Germinal center (tissue), 1 donor: ENCODE measurements at regions not wholly inside any gene's neighbourhood (a gene's known extent, or its start where the extent isn't known, plus 50 kb on each side); places are given as distances from the start of the nearest gene placed in this dataset.

ENCODE experiments used
- DNase-seq: peaks from one replicate; pipeline ENCODE4 v3.0.0; 2012; ENCODE audit warnings: mixed read lengths, low spot score

GRCh38 chr14:104277416-104278213 lies 139.2 kb downstream of the KIF26A start:
- no peak for DNase-seq

GRCh38 chr14:104278214-104278534 lies 139.8 kb downstream of the KIF26A start:
- DNase-seq: no peak

- no peak for DNase-seq
Measured at GRCh38 chr14:104280085-104280901, 141.9 kb downstream of the KIF26A start.

DNA sequence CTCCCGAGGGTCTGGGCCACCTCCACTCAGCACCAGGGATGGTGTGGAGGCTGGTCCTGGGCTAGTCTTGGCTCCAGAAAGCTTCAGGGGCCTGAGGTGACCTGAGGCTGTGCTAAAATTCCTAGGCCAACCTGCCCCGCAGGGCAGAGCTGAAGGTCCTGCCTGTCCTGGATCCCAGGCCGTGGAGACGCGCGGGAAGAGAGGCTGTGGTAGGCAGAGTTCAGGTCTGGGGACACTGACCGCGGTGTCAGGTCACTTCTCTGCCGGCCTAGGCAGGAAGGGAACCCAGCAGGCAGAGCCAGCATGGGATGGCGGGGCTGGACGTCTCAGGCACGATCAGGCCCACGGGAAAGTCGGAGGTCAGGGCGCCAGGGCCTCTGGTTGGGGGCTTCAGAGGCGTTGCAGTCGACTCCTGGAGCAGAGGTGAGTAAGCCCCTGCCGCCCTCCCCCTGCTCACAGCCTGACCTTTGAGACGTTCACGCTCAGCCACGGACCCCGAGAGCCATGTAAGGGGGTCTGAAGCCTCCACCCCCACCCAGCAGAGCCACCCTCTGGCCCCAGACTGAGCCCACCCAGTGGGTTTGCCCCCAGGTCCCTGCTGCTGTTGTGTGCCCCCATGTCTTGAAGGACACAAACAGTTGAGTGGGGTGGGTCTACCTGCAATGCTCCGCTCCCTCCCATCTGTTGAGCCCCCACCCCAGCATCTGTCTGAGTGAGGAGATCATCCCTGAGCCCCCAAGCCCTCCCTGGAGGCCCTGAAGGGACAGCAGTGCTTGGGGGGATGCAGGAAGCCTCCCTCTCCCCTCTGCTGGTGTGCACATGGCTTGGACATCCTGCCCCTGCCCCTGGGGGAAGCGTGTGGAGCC lies 142.7 kb downstream of the KIF26A start:
- no peak for DNase-seq

GRCh38 chr14:104281768-104282301 lies 143.4 kb downstream of the KIF26A start:
- DNase-seq: no peak

GRCh38 chr14:104282332-104283196 lies 144.2 kb downstream of the KIF26A start:
- no peak for DNase-seq

DNA sequence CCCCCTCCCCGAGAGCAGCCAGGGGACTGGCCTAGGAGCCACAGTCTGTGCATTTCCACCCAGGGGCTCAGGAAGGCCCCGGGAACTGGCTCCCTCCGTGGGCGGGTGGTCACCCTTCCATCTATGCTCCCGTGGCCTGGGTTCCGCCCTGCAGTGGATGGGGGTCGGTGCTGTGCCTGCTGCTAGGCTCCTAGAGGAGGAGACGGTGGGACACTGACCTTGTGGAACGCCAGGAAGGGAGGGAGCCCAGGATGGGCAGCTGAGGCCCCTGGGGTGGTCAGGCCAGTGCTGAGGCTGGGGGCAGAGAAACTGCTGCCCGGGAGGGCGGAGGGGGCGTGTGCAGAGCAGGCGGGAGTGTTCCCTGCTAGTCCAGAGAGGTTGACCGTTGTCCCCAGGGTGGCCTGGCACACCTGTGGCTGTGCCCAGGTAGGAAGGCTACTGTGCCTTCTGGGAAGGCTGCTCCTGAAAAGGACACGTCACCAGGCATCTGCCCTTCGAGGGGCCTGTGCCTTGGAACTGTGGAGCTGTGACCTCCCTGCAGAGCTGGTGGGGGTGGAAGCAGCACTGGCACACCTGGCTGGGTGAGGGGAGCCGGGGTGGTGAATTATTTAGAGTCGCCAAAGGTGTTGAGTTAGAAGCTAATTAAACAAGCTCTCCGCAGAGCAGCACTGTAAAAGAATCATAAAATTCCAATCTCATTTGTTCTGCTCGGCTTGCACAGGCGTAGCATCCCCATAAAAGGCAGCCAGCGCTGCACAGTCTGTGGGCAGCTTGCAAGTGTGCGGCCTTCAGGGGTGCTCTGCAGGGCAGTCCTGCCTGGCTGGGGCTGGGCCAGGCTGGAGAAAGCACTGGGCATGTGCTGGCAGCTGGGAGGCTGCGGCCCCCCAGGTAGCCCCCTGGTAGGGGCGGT lies 145.1 kb downstream of the KIF26A start:
- no peak for DNase-seq

DNA sequence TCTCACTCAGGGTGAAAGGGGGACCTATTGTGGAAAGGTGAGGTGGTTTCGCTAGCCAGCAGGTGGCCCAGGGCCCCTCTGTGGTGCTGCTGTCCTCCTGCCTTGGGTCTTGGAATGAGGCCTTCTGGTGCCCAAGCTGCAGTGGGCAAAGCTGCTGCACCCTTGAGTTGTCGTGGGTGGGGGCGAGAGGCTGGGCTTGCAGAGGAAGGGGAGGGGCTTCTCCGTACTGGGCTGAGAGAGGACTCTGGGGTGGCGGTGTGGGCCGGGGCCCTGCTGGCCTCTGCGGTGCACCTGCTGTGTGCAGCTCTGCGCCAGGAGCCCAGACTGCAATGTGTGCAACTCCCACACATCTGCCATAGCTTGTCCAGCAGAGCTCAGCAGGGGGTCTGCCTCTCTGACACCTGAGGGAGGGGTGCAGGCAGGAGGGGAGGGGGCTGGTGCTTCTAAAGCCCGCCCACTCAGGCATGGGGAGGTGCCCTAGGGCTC lies 145.8 kb downstream of the KIF26A start:
- no peak for DNase-seq

DNA sequence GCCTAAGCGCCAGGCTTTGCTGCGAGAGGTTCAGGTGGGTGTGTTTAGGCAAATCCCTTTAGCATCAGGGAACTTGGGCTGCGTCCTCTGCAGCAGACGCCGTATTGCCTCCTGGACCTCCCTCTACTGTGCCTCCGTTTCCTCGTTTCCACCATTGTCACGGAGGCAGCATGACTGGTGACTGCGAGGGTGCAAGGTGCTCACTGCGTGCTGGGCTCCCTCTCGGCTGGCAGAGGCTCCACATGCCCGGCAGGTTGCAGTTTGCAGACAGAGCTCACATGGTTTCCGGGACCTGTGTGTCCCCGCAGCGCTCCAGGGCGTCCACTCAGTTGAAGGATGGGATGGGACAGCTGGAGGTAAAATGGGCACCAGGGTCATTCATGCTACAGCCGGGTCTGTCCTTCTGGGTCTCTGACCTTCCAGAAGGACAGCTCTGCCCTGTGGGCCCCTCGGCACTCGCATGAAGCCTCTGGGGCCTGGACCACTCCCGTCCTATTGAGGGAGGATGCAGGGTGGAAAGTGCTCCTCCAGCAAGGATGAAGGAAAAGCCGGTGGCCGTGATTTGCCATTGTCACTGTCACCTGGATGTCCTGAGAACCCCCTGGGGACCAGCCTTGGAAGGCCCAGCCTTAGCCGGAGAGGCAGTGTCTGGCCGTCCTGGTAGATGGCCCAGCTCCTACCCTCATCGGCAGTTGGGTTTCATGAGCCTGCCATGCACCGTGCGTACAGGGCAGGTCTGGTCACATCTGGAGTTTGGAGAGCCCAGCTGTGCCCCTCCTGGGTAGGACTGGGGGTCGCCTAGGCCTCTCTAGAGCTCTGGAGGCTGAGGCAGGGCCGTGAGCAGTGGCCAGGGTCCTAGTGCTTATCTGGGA lies 146.5 kb downstream of the KIF26A start:
- DNase-seq: no peak

- DNase-seq: no peak
Measured at GRCh38 chr14:104285508-104285840, 147.1 kb downstream of the KIF26A start.

- no peak for DNase-seq
Measured at GRCh38 chr14:104286086-104286485, 147.7 kb downstream of the KIF26A start.

DNA sequence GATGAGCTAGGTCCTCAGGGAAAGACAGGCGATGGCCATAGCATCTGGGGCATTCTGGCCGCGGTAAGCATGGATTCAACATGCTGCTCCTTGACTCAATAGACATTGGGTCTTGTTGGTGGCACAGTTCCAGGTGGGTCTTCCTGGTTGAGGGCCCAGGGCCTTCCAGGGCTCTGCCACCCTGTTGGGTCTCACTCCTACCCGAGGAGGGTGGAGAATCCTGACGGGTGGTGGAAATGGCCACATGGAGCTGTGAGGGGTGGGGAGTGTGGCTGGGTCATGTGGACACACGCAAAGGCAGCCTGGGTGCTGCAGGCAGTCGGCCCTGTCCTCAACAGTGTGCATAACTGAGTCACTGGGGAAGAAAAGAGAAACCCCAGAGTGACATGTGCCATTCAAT lies 148.1 kb downstream of the KIF26A start:
- no peak for DNase-seq

DNA sequence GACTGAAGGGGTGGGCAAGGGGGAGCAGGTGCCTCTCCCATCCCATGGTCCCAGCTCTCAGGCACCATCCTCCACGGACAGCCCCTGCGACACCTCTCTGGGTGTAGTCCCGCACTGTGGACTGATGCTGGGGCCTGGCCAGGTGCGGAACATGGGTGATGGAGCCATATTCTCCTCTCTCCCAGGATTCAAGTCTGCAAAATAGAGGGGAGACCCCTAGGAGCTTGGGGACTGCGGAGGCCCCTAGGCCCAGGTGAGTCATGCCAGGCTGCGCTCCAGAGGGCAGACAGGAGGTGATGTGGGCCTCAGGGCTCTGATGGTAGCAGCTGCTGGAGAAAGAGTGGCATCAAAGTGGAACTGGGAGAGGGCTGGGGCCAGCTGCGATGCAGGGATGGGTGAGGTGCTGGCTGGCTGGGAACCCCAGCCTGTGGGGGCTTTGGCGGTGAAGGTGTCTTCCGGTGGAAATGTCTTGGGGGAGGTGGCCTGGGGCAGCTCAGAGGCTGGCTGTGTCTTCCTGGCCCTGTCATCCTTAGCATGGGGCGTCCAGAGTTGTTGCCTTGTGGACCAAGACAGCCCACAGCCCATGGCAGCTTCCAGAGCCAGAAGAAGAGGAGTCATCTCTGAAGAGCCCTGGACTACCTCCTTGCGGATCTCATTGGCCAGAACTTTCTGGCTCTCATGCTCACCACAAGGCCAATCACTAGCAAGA lies 149.1 kb downstream of the KIF26A start:
- DNase-seq: no peak

DNA sequence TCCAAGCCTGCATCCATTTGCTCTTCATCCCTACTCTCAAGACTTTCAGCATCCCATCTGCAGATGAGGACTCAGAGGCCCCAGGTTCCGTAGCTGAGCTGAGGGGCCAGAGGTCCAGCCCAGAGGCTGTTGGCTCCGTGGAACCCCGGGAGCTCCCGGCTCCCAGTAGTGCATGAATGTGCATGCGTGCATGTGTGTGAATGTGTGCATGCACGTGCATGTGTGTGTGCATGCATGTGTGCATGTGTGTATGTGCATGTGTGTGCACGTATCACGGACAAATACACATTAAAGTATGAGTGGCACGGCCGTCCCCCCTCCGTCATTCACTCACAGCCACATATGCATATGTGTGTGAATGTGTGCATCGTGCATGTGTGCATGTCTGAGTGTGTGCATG lies 149.9 kb downstream of the KIF26A start:
- DNase-seq: no peak

GRCh38 chr14:104289507-104289906 lies 151.1 kb downstream of the KIF26A start:
- no peak for DNase-seq

GRCh38 chr14:104290058-104290667 lies 151.8 kb downstream of the KIF26A start:
- DNase-seq: no peak

- no peak for DNase-seq
Measured at GRCh38 chr14:104290756-104291122, 152.4 kb downstream of the KIF26A start.
